ENCODE measurements at regions not wholly inside any gene's neighbourhood (a gene's known extent, or its start where the extent isn't known, plus 50 kb on each side); places are given as distances from the start of the nearest gene placed in this dataset.

GRCh38 chr1:219806642-219807041 lies 121.7 kb downstream of the SLC30A10 start:
- no peak for TF ChIP-seq PHF8 (CRISPR knock-in tag; IDR thresholded peaks at IDR 0.05)
- no peak for TF ChIP-seq ASH2L (IDR thresholded peaks at IDR 0.05; ENCODE audit: insufficient read length, low read depth, low read length)
- no peak for TF ChIP-seq ZBTB10 (CRISPR knock-in tag; IDR thresholded peaks at IDR 0.05; ENCODE audit: borderline replicate concordance)
- no peak for TF ChIP-seq ZNF761 (CRISPR knock-in tag; conservative IDR thresholded peaks at IDR 0.05)
- no peak for TF ChIP-seq YY1 (IDR thresholded peaks at IDR 0.05; ENCODE audit: insufficient read depth, insufficient replicate concordance, low read depth, low read length)
- TF ChIP-seq NFE2L2 (IDR thresholded peaks at IDR 0.05; ENCODE audit: low read length), result no peak
- no peak for TF ChIP-seq RFX3 (CRISPR knock-in tag; IDR thresholded peaks at IDR 0.05)
- no peak for TF ChIP-seq REST (IDR thresholded peaks at IDR 0.05; ENCODE audit: borderline replicate concordance in 1 of 2, low read depth in 1 of 2, low read length in 2 of 2)

Measured in HepG2 (cell line).